Stimulated activated CD8-positive, alpha-beta memory T cell treated with anti-CD3 and anti-CD28 coated beads, Interleukin-4, amount 100 ng/mL, for 1 hour (primary cell): ENCODE measurements at regions not wholly inside any gene's neighbourhood (a gene's known extent, or its start where the extent isn't known, plus 50 kb on each side); places are given as distances from the start of the nearest gene placed in this dataset.

Experiments used
- DNase-seq, 2 donors: peaks; one replicate each; pipeline ENCODE4 v3.0.0-alpha.2; 2020; ENCODE audit warnings: low read depth in 2 of 2, low spot score in 1 of 2

GRCh38 chr2:240338274-240338673 is 97.2 kb upstream of the GPC1 start:
- DNase-seq = no peak

DNA sequence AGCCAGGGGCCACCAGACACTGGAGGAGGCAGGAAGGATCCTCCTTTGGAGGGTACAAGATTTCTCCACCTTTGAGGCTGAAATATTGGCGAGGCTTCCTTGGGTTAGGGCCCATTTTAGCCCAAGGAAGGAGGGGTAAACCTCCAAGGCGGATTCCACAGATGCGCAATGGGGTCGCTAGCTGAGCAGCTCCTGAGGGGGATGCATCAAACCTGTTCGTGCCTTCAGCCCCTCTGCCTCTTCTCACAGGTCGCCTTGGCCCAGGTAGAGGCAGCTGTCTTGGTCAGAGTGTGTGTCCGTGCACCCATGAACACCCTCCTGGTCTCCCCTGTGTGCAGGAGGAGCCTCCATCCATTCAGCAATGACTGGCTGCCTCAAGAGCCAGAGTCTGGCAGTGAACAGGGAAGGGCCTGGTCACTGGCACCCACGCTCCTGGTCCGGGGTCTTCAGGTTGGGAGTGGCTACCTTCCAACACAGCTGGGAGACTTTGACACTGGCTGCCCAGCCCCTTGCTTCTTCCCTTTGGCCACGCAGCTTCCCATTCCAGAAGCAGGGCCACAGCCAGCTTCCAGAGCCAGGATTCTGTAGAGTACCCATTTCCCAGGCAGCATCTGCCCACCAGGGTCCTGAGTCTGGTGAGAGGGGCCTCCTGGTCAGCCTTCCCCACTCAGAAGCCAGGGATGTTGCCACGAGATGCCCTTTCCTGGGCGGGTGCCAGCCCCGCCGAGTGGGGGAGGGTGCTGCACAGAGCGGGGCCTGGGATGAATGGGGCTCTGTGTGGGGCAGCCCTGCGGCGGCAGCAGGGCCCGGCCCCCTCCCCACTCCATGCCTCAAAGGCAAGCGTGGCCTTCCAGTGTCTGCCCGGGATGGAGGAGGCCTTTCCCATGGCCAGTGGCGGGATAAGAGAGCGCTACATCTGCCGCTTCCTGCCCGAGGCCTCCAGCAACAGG is 95.8 kb upstream of the GPC1 start:
- DNase-seq = no peak

- DNase-seq = no peak
These were observed 95.1 kb upstream of the GPC1 start for GRCh38 chr2:240340361-240340761.

GRCh38 chr2:240341064-240341463 is 94.4 kb upstream of the GPC1 start:
- DNase-seq = no peak

DNA sequence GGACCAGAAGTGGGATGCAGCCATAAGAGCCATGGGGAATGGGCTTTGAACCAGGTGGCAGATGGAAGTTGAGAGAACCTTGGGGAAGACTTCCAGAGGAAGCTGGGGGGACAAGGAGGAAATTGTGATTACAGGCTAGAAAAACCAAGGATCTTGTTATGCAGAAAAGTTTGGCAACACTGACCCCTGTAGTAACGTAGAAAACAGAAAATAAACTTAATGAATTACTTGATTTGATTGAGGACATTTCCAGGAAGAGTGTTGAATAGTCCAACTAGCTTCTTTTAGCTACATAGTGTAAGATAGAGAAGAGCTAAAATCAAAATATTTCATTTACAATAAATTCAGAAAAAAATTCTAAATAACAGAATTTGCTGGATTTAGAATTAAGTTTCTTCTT is 91.9 kb upstream of the GPC1 start:
- DNase-seq = no peak

- DNase-seq = no peak
These were observed 90.6 kb upstream of the GPC1 start for GRCh38 chr2:240344904-240345303.

- DNase-seq = no peak
These were observed 89.3 kb upstream of the GPC1 start for GRCh38 chr2:240346015-240346752.

DNA sequence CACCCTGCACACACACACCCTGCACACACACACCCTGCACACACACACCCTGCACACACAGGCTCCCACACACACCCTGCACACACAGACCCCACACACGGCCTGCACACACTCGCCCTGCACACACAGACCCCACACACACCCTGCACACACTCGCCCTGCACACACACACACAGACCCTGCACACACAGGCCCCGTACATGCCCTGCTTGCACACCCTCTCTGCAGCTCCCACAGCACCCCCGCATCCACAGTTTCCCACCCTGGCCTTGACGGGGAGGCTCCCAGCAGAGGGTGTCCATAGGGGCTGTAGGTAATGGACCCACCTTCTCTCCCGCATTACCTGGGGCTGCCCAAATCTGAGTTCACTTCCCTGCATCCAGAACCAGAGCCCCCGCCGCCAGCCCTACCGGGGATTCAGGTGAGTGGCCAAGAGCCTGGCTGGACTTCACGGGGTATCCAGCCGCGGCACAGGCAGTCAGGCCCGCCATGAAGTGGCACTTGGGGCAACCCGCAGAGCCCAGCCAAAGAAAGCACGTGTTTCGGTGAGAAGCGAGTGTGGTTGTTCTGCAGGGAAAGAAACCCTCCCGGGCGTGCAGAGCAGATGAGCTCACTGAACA is 88.6 kb upstream of the GPC1 start:
- DNase-seq = no peak

DNA sequence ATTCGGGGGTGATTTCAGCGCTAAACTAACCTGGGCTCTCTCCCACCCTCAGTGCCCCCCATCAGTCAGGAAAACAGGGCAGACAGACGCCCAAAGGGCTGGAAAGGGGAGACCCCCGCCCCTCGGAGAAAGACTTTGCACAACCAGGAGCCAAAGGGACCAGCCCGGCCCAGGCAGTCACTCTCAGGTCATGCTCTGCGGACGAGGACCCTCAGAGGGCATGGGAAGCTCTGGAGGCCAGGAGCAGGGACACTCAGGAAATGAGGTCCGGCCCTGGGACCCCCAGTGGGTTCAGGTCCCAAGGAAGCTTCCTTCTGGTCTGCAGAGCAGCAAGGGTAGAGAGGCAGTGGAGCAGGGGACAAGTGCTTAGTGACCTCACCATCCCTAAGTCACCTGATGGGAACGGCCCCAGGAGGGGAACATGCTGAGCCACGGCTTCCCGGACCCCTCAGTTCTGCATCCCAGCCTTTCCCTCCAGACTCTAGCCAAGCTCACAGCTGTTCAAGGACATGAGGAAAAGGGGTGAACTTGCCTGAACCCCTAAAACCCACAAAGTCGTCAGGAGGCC is 88.0 kb upstream of the GPC1 start:
- DNase-seq = no peak

- no peak for DNase-seq
These were observed 87.4 kb upstream of the GPC1 start for GRCh38 chr2:240347949-240348500.

- DNase-seq = no peak
These were observed 86.9 kb upstream of the GPC1 start for GRCh38 chr2:240348522-240348921.

- no peak for DNase-seq
These were observed 86.1 kb upstream of the GPC1 start for GRCh38 chr2:240349133-240350005.

- no peak for DNase-seq
These were observed 85.5 kb upstream of the GPC1 start for GRCh38 chr2:240350006-240350355.

DNA sequence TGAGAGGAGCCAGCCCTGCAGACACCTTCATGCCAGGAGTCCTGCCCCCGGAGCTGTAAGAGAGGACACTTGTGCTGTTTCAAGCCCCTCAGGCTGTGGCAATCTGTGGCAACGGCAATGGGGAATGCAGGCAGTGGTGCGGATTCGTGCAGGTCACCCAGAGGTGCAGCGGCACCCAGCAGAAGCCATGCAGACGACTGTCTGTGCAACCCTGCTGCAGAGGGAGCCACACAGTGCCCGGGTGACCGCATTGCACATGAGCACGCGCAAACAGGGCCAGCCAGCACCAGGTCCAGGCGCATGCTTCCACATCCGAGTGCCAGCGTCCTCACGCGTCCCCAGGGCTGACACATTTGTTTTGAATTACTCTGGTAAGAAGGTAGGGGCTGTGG is 84.8 kb upstream of the GPC1 start:
- no peak for DNase-seq

- DNase-seq = no peak
These were observed 84.2 kb upstream of the GPC1 start for GRCh38 chr2:240351088-240351741.

DNA sequence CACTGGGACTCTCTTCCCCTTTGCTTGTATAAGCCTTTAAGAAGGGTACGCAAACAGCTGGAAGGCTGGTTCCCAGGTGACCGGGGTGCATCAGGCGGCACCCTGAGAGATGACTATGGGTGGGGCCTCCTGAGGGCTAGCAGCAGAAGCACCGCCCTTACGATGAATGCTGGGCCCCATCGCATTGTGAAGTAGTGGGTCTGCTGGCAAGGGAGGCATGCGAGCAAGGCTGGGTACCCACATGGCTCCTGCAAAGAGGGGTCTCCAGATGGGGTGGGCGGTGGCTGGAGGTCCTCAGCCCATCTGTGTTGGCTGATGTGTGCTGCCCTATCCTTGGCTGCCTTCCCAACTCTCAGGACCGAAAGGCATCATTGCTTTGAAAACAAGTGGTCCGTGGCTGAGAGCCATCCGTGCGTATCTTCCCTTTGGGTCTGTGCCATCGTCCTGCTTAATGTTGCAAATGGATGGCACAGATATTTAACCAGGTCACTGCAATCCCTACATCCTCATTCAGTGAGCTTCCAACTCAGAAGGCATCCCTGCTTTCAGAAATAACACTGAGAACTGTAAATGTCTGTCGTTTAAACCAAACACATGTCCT is 83.5 kb upstream of the GPC1 start:
- no peak for DNase-seq

DNA sequence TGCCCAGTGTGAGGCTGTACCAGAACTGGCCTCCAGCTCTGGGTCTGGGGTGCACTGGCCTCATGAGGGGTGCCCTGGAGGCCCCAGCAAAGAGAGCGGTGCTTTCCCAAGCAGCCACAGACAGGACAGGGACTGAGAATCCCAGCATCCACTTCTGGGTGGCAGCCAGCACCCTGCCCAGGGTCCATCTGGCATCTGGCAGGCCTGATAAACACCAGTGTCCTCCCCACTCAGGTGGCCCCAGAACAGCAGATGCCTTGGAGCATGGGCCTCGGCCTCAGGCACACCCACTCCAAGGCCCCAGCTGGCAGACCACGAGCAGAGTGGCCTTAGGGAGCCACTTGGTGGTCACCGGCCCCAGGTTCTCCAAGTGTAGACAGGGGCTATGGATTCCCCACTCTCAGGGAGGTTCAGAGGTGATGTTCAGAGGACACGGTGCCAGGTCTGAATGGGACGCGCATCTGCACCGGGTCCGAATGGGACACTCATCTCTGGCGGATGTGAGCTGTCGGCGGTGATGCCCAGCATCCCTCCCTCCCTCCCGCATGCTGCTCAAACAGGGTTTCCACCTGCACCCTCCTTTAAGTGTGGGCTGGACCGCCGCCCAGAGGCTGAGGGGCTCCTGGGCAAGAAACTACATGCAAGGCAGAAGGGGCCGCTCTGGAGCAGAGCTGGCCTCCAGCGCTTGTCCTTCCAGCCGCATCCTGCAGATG is 82.2 kb upstream of the GPC1 start:
- no peak for DNase-seq

GRCh38 chr2:240353944-240354343 is 81.5 kb upstream of the GPC1 start:
- DNase-seq = no peak
